ENCODE measurements at regions not wholly inside any gene's neighbourhood (a gene's known extent, or its start where the extent isn't known, plus 50 kb on each side); places are given as distances from the start of the nearest gene placed in this dataset.

- H3K27me3 ChIP-seq (replicated peaks; ENCODE audit: control insufficient read depth, insufficient read depth, low read length), result no peaks in the 10 kb centered on the region
- TF ChIP-seq, protein P1, sequence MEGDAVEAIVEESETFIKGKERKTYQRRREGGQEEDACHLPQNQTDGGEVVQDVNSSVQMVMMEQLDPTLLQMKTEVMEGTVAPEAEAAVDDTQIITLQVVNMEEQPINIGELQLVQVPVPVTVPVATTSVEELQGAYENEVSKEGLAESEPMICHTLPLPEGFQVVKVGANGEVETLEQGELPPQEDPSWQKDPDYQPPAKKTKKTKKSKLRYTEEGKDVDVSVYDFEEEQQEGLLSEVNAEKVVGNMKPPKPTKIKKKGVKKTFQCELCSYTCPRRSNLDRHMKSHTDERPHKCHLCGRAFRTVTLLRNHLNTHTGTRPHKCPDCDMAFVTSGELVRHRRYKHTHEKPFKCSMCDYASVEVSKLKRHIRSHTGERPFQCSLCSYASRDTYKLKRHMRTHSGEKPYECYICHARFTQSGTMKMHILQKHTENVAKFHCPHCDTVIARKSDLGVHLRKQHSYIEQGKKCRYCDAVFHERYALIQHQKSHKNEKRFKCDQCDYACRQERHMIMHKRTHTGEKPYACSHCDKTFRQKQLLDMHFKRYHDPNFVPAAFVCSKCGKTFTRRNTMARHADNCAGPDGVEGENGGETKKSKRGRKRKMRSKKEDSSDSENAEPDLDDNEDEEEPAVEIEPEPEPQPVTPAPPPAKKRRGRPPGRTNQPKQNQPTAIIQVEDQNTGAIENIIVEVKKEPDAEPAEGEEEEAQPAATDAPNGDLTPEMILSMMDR (IDR thresholded peaks at IDR 0.05; ENCODE audit: insufficient read depth, low read length, poor library complexity, severe bottlenecking), result no peak
- no peak for DNase-seq (ENCODE audit: extremely low read depth, insufficient read length)
These were observed 1485.7 kb downstream of the BRD1 start for GRCh38 chr22:48342016-48342415.

GRCh38 chr22:48340727-48341709 lies 1486.7 kb downstream of the BRD1 start:
- no peak for DNase-seq (ENCODE audit: extremely low read depth, insufficient read length)
- Histone ChIP-seq H3K27me3 (replicated peaks; ENCODE audit: control insufficient read depth, insufficient read depth, low read length) (no peaks in the 10 kb centered on the region), H3K36me3 (ENCODE audit: control insufficient read depth, insufficient read depth, low read length) (no peaks in the 10 kb centered on the region), H3K4me3 (replicated peaks; ENCODE audit: low read depth, low read length) (no peak overlapping the region)
- TF ChIP-seq, protein P1 (IDR thresholded peaks at IDR 0.05; ENCODE audit: insufficient read depth, low read length, poor library complexity, severe bottlenecking), result no peak

More at GRCh38 chr22:48342016-48342415, 1485.7 kb downstream of the BRD1 start:
- H3K4me3 ChIP-seq (replicated peaks; ENCODE audit: low read depth, low read length), result no peak overlapping the region
- H3K36me3 ChIP-seq (ENCODE audit: control insufficient read depth, insufficient read depth, low read length), result no peaks in the 10 kb centered on the region

GRCh38 chr22:48340191-48340590 lies 1487.5 kb downstream of the BRD1 start:
- TF ChIP-seq, protein P1 (IDR thresholded peaks at IDR 0.05; ENCODE audit: insufficient read depth, low read length, poor library complexity, severe bottlenecking), result no peak
- Histone ChIP-seq H3K27me3 (replicated peaks; ENCODE audit: control insufficient read depth, insufficient read depth, low read length) (no peaks in the 10 kb centered on the region), H3K36me3 (ENCODE audit: control insufficient read depth, insufficient read depth, low read length) (no peaks in the 10 kb centered on the region), H3K4me3 (replicated peaks; ENCODE audit: low read depth, low read length) (no peak overlapping the region)
- no peak for DNase-seq (ENCODE audit: extremely low read depth, insufficient read length)

DNA sequence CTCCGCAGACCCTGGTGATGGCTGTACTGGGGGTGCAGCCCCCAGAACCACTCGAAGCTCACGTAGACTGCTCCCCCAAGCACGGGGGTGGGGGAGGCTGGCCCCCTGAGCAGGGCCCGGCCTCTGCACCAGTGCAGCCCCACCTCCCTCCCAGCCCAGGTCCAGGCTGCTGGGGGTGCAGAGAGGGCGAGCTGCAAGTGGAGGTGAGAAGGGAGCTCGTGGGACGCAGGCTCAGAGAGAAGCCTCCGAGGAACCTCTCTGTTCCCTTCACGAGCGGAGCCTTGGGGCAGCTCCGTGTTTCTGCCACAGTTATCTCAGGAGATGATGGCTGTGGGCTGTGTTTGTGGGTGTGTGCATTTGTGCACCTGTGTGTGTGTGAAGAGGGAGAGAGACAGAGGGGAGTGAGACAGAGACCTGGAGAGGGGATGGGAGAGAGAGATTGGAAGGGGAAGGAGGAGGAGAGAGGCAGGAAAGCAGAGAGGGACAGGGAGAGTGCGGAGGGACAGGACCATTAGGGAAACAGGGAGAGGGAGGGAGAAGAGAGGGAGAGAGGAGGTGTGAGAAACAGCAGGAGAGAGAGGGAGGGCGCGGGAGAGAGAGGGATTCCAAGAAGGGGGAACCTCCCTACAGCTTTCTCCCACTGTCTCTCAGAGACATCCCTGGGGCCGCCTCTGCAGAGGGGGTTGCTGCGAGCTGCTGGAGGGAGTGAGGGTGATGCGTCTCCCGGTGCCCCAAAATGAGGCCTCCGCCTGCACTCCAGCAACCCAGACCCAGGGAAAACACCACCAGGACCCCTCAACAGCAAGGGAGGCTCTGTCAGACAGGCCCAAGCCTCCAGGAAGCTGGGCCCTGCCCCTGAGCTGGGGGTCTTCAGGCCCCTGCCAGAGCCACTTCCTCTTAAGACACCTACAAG lies 1488.6 kb downstream of the BRD1 start:
- DNase-seq (ENCODE audit: extremely low read depth, insufficient read length), result no peak
- H3K27me3 ChIP-seq (replicated peaks; ENCODE audit: control insufficient read depth, insufficient read depth, low read length), result no peaks in the 10 kb centered on the region
- H3K36me3 ChIP-seq (ENCODE audit: control insufficient read depth, insufficient read depth, low read length), result no peaks in the 10 kb centered on the region
- TF ChIP-seq, protein P1 (IDR thresholded peaks at IDR 0.05; ENCODE audit: insufficient read depth, low read length, poor library complexity, severe bottlenecking), result no peak
- H3K4me3 ChIP-seq (replicated peaks; ENCODE audit: low read depth, low read length), result no peak overlapping the region

- H3K4me3 ChIP-seq (replicated peaks; ENCODE audit: low read depth, low read length), result no peak overlapping the region
- TF ChIP-seq, protein P1 (IDR thresholded peaks at IDR 0.05; ENCODE audit: insufficient read depth, low read length, poor library complexity, severe bottlenecking), result no peak
- no peaks in the 10 kb centered on the region for H3K36me3 ChIP-seq (ENCODE audit: control insufficient read depth, insufficient read depth, low read length)
- DNase-seq (ENCODE audit: extremely low read depth, insufficient read length), result no peak
- H3K27me3 ChIP-seq (replicated peaks; ENCODE audit: control insufficient read depth, insufficient read depth, low read length), result no peaks in the 10 kb centered on the region
These were observed 1489.5 kb downstream of the BRD1 start for GRCh38 chr22:48337957-48338792.
